PFSK-1 (cell line): ENCODE measurements at regions not wholly inside any gene's neighbourhood (a gene's known extent, or its start where the extent isn't known, plus 50 kb on each side); places are given as distances from the start of the nearest gene placed in this dataset.

Experiments used
- TAF1 ChIP-seq: IDR thresholded peaks from 2 replicates; pipeline ENCODE4 v1.6.1; 2012; ENCODE audit warnings: low read length, control low read depth, borderline replicate concordance; ENCODE audit not compliant: insufficient read depth
- TF ChIP-seq, protein P1 (sequence below), 2 experiments: IDR thresholded peaks; 2 replicates each; pipeline versions ENCODE4 v1.6.1 to v1.8.0; 2011 to 2012; ENCODE audit warnings: low read depth in 2 of 2, low read length in 2 of 2, control low read depth in 1 of 2, inconsistent platforms in 1 of 2, mild to moderate bottlenecking in 1 of 2, moderate library complexity in 1 of 2; ENCODE audit not compliant: insufficient read depth in 1 of 2

DNA sequence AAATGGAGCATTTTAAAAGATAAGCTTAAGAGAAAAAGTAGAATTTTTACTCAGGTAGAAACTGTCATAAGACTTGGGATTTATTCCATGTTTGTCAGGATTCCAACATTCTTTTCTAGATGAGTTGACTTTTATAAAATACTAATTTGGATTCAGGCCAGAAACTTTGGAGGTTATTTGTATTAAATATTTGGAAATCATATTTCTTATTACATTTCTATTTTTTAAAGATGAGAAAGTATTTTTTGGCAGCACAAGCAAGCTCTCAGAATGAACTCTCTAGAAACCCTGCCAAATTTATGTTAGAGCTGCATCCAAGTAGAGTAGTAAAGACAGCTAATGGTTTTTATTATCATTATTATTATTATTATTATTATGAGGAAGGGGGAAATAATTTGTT lies 1014.9 kb upstream of the GJE1 start:
- TF ChIP-seq TAF1: no peak
- TF ChIP-seq, protein P1, sequence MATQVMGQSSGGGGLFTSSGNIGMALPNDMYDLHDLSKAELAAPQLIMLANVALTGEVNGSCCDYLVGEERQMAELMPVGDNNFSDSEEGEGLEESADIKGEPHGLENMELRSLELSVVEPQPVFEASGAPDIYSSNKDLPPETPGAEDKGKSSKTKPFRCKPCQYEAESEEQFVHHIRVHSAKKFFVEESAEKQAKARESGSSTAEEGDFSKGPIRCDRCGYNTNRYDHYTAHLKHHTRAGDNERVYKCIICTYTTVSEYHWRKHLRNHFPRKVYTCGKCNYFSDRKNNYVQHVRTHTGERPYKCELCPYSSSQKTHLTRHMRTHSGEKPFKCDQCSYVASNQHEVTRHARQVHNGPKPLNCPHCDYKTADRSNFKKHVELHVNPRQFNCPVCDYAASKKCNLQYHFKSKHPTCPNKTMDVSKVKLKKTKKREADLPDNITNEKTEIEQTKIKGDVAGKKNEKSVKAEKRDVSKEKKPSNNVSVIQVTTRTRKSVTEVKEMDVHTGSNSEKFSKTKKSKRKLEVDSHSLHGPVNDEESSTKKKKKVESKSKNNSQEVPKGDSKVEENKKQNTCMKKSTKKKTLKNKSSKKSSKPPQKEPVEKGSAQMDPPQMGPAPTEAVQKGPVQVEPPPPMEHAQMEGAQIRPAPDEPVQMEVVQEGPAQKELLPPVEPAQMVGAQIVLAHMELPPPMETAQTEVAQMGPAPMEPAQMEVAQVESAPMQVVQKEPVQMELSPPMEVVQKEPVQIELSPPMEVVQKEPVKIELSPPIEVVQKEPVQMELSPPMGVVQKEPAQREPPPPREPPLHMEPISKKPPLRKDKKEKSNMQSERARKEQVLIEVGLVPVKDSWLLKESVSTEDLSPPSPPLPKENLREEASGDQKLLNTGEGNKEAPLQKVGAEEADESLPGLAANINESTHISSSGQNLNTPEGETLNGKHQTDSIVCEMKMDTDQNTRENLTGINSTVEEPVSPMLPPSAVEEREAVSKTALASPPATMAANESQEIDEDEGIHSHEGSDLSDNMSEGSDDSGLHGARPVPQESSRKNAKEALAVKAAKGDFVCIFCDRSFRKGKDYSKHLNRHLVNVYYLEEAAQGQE (IDR thresholded peaks at IDR 0.05; ENCODE audit: insufficient read depth in 1 of 2, low read depth in 2 of 2, low read length in 2 of 2): no peak
